ENCODE measurements at regions not wholly inside any gene's neighbourhood (a gene's known extent, or its start where the extent isn't known, plus 50 kb on each side); places are given as distances from the start of the nearest gene placed in this dataset.
A peak's percentile ranks its signal among the peaks of the same experiment; 100 is the strongest.

- no peak overlapping the region for H3K9ac ChIP-seq (replicated peaks in 1 of 4; ENCODE audit: extremely low read depth in 1 of 4, low read depth in 3 of 4, low read length in 3 of 4)
- no peak overlapping the region for H3K18ac ChIP-seq (ENCODE audit: extremely low read depth, low read length)
- H3K27me3 ChIP-seq (replicated peaks in 1 of 4; ENCODE audit: control insufficient read depth in 3 of 4, extremely low read depth in 1 of 4, insufficient read depth in 3 of 4, low read length in 3 of 4) = no peaks in the 10 kb centered on the region
- peaks cover 0 to 5% (median 3%) of the 10 kb centered on the region in 4 experiments; a peak in 3 of 7 replicates for H3K4me1 ChIP-seq (replicated peaks in 1 of 4; ENCODE audit: control insufficient read depth in 3 of 4, insufficient read depth in 4 of 4, low read length in 3 of 4)
- no peak overlapping the region for H3K4me3 ChIP-seq (ENCODE audit: extremely low read depth in 1 of 4, insufficient read depth in 2 of 4, low read depth in 3 of 4, low read length in 4 of 4)
- H3K56ac ChIP-seq (replicated peaks; ENCODE audit: insufficient read length, low read depth, low read length) = no peak overlapping the region
- H2BK12ac ChIP-seq (ENCODE audit: low read depth, low read length) = no peak overlapping the region
- 94% methylated on average over 6 of the region's 6 CpGs; no CpG with 5 or more reads in 1 of the 2 experiments for WGBS, 2 experiments (ENCODE audit: extremely low coverage in 1 of 2, insufficient coverage in 1 of 2, insufficient read length in 1 of 2, insufficient replicate concordance in 2 of 2, low coverage in 1 of 2, low lambda C conversion rate in 2 of 2, missing lambda C conversion rate in 1 of 2)
- H4K8ac ChIP-seq (ENCODE audit: extremely low read depth, insufficient read depth, low read length) = no peak overlapping the region
- no peak overlapping the region for H3K4me2 ChIP-seq (ENCODE audit: insufficient read depth in 1 of 2, low read depth in 2 of 2, low read length in 2 of 2)
- FAIRE-seq (no peak), DNase-seq (ENCODE audit: low read depth in 1 of 2, low spot score in 2 of 2) (no peak)
- H3K79me2 ChIP-seq (ENCODE audit: control insufficient read depth in 1 of 2, insufficient read depth in 2 of 2, low read length in 2 of 2) = no peaks in the 10 kb centered on the region
- no peak overlapping the region for H3K4ac ChIP-seq (replicated peaks; ENCODE audit: insufficient read length, low read depth, low read length)
- no peaks in the 10 kb centered on the region for H3K23me2 ChIP-seq (ENCODE audit: low read depth, low read length)
- H2BK20ac ChIP-seq (ENCODE audit: low read length) = no peak overlapping the region
- no peak overlapping the region for H3K27ac ChIP-seq (ENCODE audit: low read depth, low read length)
- no peak overlapping the region for H4K91ac ChIP-seq (replicated peaks; ENCODE audit: insufficient read length, low read length)
- 0 out of 2 replicates have a peak overlapping the region, but pooled peaks have one; percentile 23 for H2AFZ ChIP-seq (ENCODE audit: low read length)
- H2BK120ac ChIP-seq (replicated peaks; ENCODE audit: low read depth, low read length) = no peak overlapping the region
- H2AK5ac ChIP-seq (ENCODE audit: low read depth, low read length) = no peak overlapping the region
- no peak overlapping the region for H2BK5ac ChIP-seq (ENCODE audit: low read depth, low read length)
- H3K23ac ChIP-seq (ENCODE audit: insufficient read length) = no peak overlapping the region
- H4K5ac ChIP-seq (ENCODE audit: insufficient read length, low read depth, low read length) = no peak overlapping the region
- H2BK15ac ChIP-seq (ENCODE audit: low read length) = no peak overlapping the region
- no peaks in the 10 kb centered on the region for H3K9me3 ChIP-seq (ENCODE audit: insufficient read depth in 2 of 2, low read depth in 1 of 2, low read length in 1 of 2)
- TF ChIP-seq GTF2F1 (IDR thresholded peaks at IDR 0.05; ENCODE audit: borderline replicate concordance, low read depth, low read length) (no peak), MAFK (IDR thresholded peaks at IDR 0.05; ENCODE audit: low read depth, low read length) (no peak), E2F6 (IDR thresholded peaks at IDR 0.05) (no peak), ATF2 (IDR thresholded peaks at IDR 0.05; ENCODE audit: low read length) (no peak), TCF12 (IDR thresholded peaks at IDR 0.05; ENCODE audit: low read depth, low read length) (no peak), GABPA (IDR thresholded peaks at IDR 0.05; ENCODE audit: borderline replicate concordance, insufficient read depth, low read length) (no peak), CTBP2 (IDR thresholded peaks at IDR 0.05; ENCODE audit: borderline replicate concordance, insufficient read depth, insufficient read length, low read length) (no peak)
- no peaks in the 10 kb centered on the region for H3K36me3 ChIP-seq (ENCODE audit: control insufficient read depth in 2 of 4, insufficient read depth in 4 of 4, low read length in 3 of 4)
- ChIA-PET POLR2A (ENCODE audit: partially characterized antibody) (no interaction called here), CTCF (ENCODE audit: partially characterized antibody) (interaction anchor here (0.6 to 1.8 kb wide), 3 partner anchors 9 to 276 kb away, joined by 3 to 4 read pairs (median 3); no protein-coding TSS in a partner anchor)
- H4K20me1 ChIP-seq (replicated peaks in 1 of 2; ENCODE audit: control insufficient read depth in 1 of 2, insufficient read depth in 2 of 2, low read length in 2 of 2) = no peaks in the 10 kb centered on the region
- no peak overlapping the region for H3K14ac ChIP-seq (ENCODE audit: insufficient read length)
- no peaks in the 10 kb centered on the region for H3K79me1 ChIP-seq (ENCODE audit: low read depth, low read length)
These were observed 69.7 kb downstream of the ARF6 start for GRCh38 chr14:49962621-49963020.

Measured in H1 (cell line).